SH-SY5Y (cell line): ENCODE measurements at regions not wholly inside any gene's neighbourhood (a gene's known extent, or its start where the extent isn't known, plus 50 kb on each side); places are given as distances from the start of the nearest gene placed in this dataset.

ENCODE experiments used
- GATA2 ChIP-seq: IDR thresholded peaks from 2 replicates; pipeline ENCODE4 v1.6.1; 2011; ENCODE audit warnings: mild to moderate bottlenecking, low read depth, low read length
- GATA3 ChIP-seq: IDR thresholded peaks from 2 replicates; pipeline ENCODE4 v1.6.1; 2011; ENCODE audit warnings: low read depth, mild to moderate bottlenecking, low read length, moderate library complexity

- TF ChIP-seq GATA2, result no peak
- TF ChIP-seq GATA3, result no peak
These were observed 155.6 kb upstream of the FAM13C start for GRCh38 chr10:59517996-59518395.
